EL (cell line): ENCODE measurements at regions not wholly inside any gene's neighbourhood (a gene's known extent, or its start where the extent isn't known, plus 50 kb on each side); places are given as distances from the start of the nearest gene placed in this dataset.

ENCODE experiments used
- DNase-seq: peaks from one replicate; pipeline ENCODE4 v3.0.0-alpha.2; 2016

DNA sequence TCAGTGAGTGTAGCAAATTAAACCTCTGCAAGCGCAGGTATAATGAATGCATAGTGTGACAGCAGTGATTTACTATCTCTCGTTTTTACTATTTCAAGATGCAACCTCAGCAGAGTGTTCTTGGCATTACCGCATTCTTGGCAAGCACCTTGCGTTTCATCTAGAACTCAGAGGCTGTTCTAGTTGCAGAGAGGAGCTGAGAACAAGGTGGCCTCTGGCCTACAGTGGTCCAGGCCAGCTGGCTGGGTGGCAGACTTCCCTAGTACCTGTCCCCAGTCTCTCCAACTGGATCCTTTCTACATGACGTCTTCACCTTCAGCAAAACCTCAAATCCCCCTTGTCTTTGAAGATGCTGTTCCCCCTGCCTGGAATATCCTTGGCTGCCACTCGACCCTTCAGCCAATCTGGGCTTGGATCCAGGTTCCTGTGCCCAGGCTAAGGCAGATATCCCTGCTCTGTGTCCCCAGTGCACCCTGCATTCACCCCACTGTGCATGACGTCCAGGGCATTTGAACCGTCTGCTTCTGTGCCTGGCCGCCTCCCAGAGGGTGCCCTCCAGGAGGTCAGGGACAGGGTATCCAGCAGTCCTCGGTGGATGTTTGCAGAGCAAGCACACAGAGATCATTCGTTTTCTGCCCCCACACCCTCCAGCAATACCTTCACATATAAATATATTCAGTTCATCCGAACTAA lies 120.4 kb upstream of the CPEB4 start:
- DNase-seq: no peak

DNA sequence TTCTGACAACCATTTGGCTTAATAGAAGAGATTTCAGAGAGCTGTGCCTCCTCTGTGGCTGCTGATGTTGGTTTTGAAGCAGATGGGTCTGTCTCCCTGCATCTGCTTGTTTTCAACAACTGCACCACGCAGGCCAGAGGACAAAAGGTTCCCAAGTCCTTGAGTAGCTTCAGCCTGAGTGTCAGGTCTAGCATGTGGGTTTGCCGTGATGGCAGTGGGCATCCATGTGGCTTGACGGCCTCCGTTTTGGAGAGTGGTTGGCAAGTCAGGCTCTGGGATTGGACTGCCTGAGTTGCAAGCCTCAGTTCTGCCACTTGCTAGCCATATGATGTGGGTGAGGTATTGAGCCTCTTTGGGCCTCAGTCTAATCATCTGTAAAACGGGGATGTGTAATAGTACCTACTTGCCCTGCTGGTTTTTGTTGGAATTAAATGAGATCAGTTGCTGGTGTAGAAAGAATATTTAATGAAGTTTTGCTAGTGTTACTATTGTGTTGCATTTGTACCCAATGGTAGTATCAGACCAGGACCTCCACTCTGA lies 119.8 kb upstream of the CPEB4 start:
- no peak for DNase-seq

DNA sequence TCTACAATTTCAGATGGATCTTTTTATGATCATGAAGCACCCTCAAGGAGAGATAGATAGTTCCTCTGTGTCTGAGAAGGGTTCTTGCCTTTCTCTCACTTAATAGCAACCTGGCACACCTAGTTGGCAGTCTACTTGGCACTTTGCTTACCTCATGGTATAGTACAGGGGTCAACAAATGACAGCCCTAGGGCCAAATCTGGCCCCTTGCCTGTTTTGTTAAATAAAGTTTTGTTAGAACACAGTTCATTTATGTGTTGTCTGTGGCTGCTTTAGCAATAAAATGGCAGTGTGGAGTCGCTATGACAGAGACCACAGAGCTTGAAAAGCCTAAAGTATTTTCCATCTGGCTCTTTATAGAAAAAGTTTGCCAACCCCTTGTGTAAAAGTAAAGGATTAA lies 119.3 kb upstream of the CPEB4 start:
- DNase-seq: no peak

DNA sequence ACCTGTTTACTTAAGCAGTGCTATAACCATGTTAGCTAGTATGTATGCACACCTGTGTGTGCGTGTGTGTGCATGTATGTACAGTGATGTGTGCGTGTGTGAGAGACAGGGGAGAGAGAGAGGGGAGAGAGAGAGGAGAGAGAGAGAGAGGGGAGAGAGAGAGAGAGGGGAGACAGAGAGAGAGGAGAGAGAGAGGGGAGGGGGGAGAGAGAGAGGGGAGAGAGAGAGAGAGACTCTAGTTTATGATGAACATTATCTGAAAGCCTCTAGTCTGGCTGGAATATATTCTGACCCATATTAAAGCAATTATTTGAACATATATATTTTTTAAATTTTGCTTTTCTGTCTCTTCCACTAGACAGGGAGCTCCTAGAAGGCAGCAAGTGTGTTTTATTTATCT lies 117.5 kb upstream of the CPEB4 start:
- DNase-seq: no peak

DNA sequence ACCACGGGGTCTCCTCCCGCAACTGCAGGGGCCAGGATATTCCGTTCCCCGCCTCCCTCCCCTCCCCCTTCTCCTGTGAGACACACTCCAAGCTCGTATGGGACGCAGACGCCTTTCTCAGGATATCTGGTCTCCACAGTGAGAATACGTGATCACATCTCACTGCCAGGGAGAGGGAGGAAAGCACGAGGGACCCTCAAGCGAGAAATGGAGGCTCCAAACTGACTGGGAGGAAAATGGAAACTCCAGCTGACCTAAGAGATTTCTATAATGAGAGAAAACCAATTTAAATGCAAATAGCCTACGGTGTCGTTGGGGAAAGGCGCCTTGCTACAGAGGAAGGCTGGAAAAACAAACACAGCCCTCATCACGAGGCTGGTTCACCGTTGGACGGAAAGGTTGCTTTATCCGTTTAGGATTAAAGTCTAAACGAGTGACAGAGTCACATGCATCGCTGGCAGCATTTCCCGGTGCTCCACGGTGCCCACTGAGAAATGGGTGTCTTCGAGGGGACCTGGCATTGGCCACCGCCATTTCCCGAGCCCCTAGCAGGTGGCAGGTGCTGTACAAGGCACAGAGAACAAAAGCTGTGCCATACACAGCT lies 116.9 kb upstream of the CPEB4 start:
- no peak for DNase-seq

DNA sequence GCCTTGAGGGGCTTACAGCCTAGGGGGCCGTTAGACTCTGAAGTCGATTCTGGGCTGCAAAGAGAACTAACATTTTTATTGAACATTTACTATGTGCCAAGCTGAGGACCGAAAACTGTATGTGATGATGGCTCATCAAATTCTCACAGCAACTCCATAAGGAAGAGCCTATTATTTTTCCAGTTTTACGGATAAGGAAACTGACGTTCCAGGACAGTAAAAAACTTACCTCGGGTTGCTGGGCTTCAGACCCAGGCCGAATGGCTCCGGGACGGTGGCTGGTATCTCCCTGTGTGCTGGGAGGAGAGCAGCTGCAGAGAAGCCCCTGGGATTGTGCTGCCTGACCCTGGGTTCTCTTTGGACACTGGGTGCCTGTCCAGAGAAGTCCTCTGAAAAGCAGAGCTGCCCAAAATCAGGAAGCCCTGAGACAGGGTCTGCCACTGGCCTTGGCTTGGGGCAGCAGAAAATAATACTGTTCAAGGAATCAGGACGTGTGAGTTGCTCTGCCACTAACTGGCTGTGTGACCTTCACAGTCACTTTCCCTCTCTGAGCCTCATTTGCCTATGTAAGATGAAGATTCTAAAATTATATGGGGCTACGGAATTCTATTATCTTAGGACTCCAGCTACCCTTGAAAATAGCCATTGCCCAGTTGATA lies 116.3 kb upstream of the CPEB4 start:
- DNase-seq: no peak

DNA sequence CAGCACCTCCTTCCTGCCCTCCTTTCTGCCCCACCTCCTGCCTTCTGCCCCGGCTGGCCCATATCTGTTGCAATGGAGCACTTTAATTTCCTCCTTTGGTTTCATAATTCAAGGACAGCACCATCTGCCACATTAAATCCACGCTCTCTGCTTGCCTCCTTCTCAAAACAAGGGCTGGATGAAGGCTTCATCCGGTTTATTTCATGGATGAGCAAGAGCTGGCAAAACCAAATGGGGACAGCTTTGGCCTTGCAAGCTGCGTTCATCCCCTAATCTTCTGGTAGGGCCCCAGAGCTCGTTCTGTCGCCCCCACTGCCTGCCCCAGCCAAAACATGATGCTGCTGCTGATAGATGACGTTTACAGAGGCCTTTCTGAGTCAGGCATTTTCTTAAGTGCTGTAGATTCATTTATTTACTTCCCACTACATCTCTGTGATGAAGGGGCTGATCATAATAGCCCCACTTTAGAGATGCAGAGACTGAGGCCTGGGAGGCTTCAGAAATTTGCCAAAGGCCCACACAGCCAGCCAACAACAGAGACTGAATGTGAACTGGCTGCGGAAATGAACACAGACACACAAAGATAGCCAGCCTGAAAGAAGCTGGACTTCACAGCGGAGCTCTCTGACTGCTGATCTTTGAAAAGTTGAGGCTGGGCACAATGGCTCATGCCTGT lies 115.6 kb upstream of the CPEB4 start:
- no peak for DNase-seq

DNA sequence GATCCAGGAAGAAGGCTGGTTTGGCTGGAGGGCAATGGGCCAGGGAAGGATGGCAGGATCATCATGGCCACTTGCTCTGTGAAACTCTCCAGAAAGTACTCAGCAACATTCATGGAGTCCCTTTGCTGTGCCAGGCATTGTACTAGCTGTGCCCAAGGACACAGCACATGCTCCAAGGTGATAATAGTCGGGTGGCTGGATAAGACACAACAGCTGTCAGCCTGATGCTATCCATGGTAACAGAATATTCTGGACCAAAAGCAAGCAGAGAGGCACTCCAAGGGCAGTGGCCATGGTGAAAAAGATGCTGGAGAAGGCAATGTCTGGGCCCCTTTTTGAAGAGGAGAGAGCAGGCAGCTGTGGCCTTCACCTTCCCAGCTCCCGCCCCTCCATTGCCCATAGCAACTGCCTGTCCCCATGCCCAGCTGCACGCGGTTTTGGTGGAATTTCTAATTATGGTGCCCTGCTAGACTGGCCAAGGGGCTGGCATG lies 113.8 kb upstream of the CPEB4 start:
- no peak for DNase-seq

DNA sequence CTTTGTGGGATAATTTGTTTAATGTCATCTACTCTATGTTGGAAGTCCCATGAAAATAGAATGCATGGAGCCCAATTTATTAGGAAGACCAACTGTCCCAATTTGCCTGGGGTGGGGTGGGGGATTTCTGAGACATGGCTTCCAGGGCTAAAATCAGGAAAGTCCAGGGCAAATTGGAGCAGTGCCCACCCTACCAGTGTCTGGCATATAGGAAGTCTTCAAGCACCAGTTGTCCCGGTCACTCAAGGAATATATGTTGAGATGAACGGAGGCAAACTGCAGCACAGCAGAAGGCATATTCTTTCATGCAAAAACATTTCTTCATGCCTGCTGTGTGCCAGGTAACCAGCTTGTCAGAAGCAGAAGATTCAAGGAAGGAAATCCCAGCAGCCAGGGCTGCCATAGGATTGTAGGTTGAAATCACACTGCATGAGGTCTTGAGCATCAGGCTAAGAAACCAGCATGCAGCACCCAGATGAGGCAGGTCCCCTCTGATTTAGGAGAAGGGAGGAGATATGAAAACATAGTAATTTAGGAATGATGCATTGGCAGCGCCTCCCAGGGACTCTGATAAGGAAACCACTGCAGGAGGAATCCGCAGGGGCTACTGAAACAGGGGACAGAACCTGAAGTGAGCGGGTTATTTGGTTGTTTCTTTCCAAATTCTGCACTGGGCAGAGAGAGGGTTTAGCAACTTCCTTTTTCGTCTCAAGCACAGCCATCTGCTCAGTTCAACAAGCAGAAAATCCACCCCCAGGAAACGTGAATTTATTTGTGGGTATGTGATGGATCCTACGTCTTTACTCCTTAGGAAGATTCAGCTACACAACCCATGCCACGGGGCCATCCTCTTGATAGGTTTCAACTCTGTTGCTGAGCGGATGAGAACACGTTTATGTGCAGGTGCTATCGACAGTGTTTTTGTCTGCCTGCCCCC lies 112.6 kb upstream of the CPEB4 start:
- DNase-seq: no peak

DNA sequence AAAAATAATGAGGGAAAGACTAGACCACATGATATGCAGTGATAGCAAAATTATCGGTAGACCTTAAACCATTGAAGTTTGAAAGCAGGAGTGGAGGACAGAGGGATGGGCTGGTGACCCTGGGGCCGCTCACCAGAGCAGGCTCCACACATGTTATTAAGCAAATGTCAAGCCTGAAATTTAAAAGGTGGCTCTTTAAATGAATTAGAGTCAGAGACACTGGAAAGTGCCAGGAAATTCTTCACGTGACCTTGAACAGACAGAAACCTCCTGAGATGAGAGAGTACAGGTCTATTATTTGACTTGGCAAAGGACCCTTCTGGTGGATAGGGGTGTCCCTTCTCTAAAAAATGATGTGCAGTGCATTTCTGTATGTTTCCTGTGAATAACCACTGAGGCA lies 111.0 kb upstream of the CPEB4 start:
- no peak for DNase-seq

DNA sequence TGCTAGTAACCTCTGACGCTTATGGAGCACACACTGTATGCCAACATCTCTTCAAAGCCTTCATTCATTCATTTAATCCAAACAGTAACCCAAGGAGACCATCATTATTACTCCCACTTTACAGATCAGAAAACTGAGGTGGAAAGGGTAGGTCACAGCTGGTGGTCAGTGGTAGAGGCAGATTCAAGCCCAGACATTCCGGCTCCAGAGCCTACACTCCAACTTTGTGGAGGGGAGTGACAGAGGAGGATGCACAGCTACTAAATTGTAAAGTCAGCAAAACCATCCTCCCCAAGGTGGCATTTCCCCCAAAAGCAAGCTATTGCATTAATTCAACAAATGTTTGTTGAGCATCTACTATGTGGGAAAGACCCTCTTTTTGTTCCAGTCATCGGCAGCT lies 110.5 kb upstream of the CPEB4 start:
- no peak for DNase-seq

DNA sequence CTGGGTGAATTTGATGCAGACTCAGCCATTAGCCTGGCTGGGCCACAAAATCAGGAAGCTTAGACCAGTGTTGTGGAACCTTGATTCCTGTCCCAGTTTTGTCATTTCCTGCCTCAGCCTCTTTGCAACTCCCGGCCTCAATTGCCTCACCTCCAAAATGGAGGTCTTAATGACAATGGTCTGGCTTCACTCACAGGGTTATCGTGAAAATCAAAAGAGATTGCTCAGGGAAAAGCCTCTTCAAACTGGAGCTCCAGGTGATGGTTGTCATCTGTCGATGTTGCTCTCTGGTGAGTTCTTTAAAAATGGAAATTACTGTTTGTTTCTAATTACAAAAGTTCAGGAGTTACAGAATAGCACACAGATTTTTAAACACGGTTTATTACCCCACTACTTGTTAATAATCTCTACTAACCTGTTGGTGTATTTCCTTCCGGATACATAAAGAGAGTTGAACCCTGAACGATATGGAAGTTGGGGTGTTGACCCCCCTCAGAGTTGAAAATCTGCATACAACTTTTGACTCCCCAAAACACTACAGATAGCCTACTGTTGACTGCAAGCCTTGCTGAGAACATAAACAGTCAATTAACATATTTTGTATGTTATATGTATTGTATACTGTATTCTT lies 109.9 kb upstream of the CPEB4 start:
- no peak for DNase-seq

DNA sequence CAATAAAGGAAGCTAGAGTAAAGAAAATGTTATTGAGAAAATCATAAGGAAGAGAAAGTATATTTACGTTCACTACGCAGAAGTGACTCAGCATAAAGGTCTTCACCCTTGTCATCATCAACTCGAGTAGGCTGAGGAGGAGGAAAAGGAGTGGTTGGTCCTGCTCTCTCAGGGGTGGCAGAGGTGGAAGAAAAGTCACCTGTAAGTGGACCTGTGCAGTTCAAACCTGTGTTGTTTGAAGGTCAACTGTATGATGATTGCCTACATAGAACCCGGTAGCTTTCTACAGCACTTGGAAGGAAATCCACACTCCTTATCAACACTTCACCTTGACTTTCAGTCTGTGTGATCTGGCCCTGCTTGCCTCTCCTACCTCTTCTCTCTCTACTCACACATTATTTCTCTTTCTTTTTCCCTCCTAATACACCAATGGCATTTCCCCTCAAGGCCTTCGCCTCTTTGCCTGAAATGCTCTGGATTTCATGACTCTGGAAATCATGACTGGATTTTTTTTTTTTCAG lies 109.3 kb upstream of the CPEB4 start:
- peak; percentile 33 for DNase-seq

DNA sequence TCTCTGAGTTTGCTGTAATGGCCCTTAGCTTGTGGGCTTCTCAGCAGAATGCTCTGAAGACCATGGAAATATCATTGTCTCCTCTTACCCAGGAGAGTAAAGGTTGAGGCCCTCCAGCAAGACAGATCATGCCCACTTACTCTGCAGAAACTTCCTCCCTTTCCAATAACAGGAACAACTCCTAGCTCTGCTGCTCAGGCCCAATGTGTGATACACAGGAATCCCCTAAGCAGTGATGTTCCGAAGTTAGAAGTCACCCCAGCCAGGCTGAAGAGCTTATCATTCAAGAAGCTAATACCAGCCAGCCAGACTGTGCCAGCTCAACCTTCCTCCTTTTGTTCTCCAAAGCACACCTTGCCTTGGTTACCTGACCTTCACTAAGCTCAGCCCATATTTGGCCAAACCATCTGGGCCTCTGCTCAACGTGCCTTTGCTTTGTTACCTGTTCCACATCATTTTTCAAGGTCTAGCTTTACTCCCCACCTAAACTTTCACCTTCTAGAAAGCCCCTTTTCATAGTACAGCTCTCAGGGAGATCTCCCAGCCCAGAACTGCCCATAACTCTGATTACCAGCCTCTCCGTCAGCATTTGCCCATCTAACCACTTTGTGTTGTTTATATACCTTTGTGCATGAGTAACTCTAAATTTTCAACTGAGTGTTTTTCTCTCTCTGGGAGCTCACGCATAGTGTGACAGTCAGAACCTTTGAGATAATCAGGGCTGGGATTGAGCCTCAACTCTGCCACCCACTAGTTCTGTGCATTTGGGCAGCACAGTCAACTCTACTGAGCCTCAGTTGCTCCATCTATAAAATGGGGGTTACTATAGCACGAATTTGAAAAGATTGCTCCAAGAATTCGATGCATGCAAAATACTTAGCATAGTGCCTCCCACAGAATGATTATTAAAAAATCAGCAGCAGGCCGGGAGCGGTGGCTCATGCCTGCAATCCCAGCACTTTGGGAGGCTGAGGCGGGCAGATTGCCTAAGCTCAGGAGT lies 107.6 kb upstream of the CPEB4 start:
- no peak for DNase-seq

DNA sequence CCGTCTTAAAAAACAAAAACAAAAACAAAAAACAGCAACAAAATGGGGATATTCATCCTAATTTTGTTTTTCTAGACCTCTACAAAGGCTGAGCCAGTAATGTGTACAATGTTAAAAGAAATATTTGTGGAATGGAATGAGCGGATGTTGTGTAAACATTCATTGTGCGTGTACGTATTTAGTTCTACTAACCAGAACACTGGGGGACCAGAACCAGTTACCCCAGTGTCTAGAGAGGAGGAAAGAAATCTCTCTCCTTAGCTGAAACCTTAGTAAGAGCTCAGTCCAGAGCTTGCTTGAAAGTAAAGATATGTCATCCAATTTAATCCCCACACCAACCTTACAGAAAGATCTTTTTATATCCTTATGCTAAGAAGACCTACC lies 106.7 kb upstream of the CPEB4 start:
- peak; percentile 56 for DNase-seq

DNA sequence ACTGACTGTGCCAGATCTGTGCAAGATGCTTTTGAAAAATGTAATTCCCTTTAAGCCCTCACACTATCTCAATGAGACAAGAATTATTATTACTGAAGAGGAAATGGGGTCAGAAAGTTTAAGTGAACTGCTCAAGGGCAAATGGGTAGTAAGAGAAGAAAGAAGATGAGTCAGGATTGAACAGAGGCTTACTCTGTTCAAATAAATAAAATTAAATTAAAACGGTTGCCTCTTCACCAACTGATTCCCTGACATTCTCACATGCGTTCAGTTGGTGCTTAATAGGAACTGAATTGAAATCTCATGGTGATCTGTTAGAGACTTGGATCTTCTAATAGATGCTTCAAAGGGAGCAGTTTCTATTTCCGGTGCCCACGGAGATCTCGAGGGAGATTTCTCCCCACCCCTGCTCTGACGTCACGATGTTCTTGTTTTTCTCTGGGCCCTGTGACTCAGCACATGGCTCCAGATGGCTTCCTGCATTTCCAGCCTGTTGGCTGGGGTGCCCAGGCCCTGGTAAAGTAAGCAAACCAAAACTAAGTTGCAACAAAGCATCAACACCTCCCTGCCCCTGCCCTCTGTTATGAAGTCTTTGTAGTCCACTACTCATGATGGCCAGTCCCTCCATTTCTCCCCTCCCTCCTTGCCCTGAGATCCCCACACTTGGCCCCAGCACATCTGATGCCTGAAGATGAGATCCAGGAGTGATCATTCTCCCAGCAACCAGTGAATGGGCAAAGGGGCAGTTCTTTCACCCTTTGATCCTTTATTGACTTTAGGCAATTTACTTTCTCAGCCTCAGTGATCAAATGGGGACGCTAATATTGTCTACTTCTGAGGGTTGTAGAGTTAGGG lies 106.1 kb upstream of the CPEB4 start:
- DNase-seq: peak; percentile 94

DNA sequence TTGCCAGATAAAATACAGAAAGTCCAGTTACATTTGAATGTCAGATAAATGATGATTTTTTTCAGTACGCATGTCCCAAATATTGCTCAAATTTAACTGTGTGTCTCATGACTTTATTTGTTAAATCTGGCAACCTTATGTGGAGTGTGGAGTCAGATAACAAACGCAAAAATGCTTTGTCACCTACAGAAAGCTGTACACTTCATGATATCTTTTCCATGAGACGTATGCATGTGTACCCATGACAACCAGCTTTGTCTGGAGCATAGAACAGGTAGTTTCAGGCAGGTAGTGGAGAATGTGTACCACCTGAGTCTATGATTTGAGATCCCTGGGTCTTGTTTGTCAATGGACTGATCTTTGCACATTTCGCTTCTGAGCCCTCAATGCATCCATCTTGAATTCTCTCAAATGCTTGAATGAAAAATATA lies 105.5 kb upstream of the CPEB4 start:
- no peak for DNase-seq

DNA sequence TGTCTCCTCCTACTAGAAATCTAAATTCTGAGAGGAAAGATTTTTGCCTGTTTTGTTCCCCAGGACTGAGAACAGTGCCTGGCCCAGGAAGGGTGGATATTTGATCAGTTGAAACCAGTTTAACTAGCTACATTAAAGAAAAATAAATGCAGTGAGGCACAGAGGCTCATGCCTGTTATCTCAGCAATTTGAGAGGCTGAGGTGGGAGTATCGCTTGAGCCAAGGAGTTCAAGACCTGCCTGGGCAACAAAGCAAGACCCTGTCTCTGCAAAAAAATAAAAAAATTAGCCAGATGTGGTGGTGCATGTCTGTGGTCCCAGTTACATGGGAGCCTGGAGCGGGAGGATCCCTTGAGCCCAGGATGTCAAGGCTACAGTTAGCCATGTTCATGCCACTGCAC lies 104.8 kb upstream of the CPEB4 start:
- DNase-seq: no peak

DNA sequence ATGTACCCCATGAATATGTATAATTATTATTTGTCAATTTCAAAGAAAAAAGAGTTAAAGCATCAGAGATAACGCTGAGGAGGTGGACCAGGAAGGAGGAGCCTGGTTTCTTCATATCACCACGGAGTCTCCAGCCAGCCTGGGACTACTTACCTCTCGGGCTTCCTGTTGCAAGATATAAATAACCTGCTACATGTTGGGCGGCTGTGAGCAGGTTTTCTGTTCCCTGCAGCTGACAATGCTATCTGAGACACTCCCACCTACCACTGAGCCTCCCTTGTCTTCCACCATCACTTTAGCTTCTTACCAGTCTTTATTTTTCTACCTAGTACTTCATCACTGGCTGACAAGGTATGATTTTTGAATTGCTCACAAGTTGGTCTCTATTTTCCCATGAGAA lies 102.7 kb upstream of the CPEB4 start:
- no peak for DNase-seq
